NCI-H146 treated with DMSO at 0.1 percent for 48 hours (cell line): ENCODE measurements at regions not wholly inside any gene's neighbourhood (a gene's known extent, or its start where the extent isn't known, plus 50 kb on each side); places are given as distances from the start of the nearest gene placed in this dataset.

Experiments used
- DNase-seq: peaks from one replicate; lab custom pipeline; 2025; ENCODE audit not compliant: unreplicated experiment; lab: John Stamatoyannopoulos, UW

DNA sequence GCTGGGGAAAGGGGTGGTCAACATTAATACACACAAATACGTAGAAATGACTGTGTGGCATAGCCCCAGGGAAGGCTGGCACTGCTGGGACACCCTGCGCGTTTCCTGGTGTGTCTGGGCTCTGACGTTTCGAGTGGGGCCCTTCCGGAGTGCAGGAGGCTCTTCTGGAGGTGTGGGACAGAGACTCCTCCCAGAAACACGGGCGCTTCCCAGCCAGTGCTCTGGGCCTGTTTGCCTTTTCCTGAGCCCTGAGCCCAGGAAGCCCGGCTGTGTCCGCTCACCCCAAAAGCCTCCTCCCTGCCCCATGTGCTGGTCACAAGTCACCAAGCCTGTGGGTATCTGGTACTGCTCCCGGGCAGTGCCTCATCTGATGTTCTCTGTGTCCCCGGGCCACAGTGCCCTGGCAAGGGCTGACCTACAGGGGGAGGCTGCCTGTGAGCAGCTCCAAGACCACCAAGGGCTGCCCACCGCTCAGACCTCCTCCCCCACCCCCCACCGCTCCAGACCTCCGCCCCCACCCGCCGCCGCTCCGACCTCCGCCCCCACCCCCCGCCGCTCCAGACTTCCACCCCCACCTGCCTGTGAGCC lies 1133.3 kb downstream of the BRD1 start:
- no peak for DNase-seq

DNA sequence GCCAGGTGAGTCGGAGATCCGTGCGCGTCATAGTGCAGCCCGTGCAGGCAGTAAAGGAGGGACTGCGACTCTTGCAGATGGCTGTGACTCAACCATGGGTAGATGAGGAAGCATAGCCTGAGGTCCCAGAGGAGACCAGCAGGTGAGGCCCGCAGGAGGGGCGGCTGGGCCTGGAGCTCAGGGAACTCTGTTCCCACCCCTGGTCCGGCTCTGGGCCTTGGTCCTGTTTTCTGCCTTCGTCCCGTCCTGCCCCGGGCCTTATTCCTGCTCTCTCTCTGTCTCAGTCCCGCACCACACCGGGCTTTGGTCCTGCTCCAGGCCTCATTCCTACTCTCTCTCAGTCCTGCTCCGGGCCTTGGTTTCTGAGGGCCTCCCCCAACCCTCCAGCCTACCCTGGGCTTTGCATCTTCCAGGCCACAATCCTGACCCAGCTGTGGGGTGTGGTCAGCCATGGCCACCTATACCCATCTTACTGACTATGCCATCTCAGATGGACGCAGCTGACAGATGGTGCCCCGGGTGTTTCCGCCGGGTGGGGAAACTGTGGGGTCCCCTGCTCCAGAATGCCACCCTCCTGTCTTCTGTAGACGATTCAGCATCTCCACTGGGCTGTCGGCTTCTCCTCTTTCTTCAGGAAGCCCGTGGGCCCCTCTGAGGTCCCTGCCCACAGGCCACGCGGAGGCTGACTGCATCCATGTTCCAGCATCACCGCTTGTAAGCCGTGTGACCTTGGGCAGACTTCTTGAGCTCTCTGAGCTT lies 1134.1 kb downstream of the BRD1 start:
- no peak for DNase-seq

DNA sequence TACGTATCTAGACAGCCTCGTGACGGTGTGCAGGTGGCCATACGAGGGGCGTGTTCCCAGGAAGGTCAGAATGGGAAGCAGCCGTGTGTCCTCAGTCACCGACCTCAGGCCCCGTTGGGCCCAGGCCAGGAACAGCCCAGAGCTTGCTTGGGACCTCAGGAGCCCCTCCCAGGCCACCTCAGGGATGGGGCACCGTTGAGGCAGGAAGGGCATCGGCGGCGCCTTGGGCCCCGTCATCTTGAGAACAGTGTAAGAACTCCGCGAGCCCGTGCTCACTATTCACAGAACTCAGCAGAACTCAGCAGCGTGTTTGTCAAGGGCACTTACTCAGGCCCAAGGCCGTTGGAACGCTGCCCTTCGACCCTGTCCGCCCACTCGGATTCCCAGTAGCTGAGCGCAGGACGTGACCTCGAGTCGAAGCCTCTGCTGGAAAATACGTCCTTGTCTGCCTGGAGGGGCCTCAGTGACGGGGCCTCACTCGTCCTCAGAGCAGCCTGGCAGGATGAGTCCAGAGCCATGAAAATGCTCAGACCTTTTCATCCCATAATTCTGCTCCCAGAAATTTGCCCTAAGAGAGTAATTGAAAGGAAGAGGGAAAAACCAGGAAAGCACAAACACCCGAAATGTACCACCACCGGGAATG lies 1134.8 kb downstream of the BRD1 start:
- DNase-seq, result no peak

DNA sequence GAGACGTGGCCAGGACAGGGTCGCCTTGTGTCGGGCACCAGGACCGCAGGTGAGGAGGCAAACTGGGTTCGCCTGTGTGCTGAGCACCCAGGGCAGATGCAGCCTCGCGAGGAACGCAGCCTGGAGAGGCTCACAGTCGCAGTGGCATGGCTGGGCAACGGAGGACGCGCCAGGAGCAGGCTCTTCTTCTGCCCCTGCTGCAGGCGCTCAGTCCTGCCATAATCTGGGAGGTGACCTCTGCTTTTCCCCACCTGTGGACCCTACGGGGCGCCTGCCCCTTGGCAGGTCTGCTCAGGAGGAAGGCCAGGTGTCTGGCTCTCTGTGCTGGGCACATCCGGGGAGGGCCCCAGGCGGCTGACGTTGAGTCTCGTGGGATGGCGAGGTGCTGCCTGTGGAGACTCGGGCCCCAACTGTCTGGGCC lies 1136.2 kb downstream of the BRD1 start:
- DNase-seq, result no peak

DNA sequence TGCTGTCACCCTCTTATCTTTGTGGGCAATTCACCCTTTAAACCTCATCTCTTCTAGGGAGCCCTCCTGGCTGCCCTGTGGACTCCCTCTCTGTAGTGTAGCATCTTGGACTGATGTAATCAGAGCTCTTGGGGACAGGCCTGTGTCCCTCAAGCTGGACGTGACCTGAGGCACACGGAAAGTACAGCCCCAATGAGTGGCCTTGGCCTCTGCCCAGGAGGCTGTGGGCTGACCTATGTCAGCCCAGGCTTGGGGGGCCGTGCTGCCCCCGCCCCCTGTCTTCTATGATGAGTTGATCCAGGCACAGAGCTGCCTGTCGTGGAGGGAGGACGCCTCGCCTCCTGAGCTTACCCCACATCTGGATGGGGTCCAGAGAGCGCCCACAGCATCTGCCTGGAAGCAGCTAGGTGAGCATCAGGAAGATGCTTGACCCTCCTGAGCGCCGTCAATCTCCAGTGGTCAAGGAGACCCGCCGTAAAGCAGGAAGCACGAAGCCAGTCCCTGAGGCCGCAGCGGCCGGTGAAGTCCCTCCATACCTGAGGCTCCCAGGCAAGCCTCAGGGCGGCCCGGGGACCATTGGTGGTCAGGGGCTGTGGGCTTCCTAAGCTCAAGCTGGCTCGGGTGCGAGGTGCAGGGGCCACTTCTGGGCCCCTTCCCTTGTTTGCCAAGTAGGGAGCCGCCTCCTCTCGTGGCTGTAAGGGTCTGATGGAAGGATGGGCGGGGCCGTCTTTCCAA lies 1136.9 kb downstream of the BRD1 start:
- no peak for DNase-seq

DNA sequence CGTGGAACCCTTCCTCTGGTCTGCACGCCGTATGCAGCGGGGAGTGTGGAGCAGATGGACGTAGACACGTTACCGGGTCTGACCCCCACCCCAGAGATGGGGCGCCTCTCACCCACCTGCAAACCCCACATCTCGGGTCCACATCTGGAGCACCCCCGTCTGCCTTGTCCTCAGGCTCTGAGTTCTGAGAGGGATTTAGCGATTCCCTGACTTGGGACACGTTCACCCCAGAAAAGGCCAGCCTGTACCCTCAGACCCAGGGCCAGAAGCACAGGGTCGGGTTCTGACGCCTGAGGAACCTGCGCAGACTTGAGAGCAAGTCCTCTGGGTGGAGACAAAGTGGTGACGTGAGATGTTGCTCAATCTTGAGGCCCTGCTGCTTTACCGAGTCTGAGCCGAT lies 1138.5 kb downstream of the BRD1 start:
- DNase-seq, result no peak

DNA sequence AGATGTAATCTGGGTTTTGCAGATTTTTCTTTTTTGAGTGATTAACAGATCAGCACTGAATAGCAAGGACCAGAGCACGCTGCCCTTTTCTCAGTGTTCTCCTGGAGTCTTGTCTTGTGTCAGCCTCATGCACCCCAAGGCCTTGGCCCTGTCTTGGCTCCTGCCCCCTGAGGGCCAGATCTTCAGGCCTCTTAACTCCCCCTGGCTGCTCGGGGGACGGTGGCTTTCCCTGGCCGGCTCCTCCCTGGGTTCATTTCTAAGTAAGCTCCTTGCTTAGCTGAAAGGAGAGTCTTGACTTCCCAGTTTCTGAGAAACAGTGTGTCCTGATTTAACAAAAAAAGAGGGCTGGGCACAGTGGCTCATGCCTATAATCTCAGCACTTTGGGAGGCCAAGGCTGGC lies 1139.3 kb downstream of the BRD1 start:
- DNase-seq, result no peak

DNA sequence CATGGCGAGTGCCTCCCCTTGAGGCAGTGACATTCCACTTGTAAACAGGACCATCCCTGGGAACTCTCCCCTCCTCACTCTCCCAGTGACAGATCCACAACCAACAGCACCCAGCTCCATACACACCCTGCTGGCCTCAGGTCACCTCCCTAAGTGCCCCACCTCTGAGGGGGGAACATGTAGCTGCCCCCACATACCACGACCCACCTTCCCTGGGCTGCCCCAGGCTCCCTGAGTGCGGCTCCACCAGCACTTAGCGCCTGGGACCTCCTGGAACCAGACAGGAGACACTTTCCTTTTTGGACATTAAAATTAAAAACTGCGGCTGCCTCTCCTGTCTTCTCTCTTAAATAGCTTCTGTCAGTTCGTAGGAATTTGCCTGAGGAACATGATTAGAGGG lies 1140.1 kb downstream of the BRD1 start:
- no peak for DNase-seq

DNA sequence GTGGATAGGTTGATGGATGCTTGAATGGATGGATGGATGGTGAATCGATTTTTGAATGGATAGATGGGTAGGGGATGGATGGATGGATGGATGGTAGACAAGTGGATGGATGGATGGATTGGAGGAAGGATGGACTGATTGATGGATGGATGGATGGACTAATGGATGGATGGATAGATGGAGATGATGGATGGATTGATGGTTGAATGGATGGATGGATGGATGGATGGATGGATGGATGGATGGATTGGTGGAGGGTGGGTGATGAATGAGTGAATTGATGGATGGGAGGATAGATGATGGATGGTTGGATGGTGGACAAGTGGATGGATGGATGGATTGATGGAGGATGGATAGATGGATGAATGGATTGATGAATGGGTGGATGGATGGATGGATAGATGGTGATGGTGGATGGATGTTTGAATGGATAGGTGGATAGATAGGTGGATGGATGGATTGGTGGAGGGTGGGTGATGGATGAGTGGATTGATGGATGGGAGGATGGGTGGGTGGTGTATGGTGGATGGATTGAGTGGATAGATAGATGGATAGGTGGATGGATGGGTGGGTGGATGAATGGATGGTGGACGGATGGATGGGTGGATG lies 1140.9 kb downstream of the BRD1 start:
- no peak for DNase-seq

DNA sequence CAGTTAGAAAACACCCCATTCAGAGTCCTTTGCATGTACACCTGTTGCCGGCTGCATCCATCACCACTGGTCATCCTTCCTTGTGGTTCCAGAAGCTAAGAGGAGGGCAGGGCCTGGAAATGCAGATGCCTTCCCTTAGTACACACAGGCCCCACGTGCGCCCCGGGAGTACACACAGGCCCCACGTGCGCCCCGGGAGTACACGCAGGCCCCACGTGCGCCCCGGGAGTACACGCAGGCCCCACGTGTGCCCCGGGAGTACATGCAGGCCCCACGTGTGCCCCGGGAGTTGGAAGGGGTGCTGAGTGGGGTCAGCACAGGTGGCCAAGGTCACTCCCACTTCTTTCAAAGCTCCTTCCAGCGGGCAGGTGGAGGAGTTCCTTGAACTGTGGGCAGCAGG lies 1141.9 kb downstream of the BRD1 start:
- DNase-seq, result no peak

DNA sequence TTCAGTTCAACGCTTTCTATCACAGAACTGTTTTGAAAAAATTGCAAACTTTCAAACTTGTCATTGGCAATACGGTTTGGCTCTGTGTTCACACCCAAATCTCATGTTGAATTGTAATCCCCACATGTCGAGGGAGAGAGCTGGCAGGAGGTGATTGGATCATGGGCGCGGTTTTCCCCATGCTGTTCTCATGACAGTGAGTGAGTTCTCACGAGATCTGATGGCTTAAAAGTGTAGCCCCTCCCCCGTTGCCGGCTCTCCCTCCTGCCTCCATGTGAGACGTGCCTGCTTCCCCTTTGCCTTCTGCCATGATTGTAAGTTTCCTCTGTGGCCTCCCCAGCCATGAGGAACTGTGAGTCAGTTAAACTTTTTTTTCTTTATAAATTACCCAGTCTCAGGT lies 1144.0 kb downstream of the BRD1 start:
- DNase-seq, result no peak

DNA sequence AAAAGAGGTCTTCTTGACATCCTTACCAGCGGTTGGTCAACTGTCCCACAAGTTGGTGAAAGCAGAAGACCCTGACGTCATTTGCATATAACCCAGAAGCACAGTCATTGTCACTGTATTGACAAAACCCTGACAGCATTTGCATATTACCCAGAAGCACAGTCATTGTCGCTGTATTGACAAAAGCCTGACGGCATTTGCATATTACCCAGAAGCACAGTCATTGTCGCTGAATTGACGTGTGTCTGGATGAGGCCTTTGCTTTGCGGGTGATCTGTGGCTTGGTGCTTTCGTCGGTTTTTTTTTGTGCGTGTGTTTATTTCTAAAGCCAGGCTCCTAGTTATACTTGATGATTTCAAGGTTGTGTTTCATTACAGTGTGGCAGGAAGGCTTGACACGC lies 1145.2 kb downstream of the BRD1 start:
- DNase-seq, result no peak

DNA sequence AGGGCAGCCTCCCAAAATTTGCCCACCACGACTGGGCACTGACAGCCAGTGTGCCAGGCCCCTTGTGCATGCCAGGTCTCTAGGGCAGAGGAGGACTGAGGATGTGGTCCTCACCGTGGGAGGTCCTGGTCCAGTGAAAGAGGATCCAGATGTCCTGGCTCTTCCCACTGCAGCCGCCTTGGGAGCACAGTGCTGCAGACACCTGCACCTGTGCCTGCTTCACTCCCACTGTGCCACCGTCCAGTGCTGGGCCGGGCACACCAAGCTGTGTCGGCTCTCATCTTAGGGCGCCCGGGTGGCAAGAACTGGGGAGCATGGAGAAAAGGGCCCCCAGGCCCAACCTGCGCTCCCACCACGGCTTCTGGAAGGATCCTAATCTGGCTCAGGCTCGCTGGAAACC lies 1147.1 kb downstream of the BRD1 start:
- DNase-seq, result no peak

DNA sequence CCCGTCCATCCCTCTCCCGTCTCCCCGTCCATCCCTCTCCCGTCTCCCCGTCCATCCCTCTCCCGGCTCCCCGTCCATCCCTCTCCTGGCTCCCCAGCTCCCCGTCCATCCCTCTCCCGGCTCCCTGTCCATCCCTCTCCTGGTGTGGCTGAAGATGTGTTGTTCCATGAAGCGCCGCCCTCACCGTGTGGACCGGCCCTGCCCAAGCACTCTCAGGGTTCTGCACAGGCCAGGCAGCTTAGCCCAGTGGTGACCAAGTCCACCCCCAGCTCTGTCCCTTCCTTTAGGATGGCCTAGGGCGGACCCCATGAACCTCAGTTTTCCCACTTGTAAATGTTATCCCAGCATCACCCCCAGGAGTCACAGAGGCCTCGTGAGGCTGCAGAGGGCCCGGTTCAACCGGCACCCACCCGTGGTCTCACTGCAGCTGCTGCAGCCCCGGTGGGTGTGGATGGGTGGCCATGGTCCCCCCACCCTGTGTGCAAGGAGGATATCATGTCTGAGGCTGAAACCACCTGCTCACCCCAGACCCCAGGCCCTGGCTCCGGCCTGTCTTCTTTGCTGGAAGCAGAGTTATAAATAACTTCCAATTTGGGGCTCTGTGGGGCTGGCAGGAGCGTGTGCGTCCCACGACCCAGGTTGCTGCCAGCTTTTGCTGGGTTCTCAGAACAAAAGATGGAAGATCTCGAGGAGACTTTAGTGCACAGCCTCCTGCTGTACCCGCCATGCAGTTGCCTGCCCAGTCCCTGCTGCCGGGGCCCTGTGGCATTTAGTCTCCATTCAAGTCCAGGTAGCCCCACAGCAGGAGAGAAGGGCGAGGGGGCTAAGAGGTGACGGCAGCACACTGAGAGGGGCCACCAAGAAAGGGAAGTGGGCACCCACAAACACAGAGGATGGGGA lies 1147.8 kb downstream of the BRD1 start:
- DNase-seq, result no peak

DNA sequence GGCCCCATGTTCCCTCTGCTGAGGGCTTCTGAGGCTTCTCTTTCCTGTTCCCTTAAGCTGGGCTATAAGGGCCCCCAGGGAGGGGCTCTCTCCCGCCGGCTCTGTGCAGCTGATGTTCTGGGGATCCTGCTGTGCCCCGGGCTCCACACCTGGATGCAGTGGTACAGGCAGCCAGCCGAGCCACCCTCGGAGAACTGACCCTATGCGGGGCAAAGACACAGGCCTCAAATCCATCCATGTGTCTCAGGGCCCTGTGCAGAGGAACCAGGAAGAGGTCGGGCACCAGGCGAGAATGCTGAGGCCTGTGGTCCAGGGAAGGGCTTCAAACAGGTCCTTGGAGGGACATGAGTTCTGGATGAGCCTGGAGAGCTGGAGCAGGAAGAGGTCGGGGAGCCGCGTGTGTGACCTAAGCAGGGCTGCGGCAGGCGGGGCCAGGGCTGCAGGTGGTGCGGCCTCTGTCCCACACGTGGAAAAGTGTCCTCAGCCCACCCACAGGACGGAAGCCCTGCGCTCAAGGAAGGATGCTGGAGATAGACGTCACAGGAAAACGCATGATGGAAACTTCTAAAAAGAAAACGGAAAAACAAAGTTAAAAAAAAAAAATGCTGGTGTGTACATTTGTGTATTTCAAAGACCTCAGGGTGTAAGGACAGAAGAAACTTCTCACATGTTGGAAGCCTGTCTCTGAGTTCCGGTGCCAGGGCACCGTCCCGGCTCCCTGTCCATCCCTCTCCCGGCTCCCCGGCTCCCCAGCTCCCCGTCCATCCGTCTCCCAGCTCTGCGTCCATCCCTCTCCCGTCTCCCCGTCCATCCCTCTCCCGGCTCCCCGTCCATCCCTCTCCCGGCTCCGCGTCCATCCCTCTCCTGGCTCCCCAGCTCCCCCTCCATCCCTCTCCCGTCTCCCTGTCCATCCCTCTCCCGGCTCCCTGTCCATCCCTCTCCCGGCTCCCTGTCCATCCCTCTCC lies 1149.2 kb downstream of the BRD1 start:
- no peak for DNase-seq

DNA sequence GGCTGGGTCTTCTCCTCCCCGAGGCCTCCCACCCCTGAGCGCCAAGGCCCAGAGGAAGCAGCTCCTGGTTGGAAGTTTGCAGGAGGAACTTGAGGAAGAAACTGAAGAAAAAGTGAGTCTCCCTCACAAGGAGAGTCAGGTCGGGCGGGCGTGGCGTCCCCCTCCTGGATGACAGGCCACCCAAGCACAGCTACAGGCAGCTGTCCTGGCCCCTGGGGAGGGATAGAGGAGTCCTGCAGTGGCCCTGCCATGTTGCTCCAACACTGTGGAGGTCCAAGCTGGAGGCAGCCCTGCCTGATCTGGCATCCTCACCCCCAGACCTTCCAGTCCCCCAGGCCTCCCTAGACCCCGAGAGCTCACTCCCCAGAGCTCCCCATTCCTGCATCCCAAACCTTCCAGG lies 1150.1 kb downstream of the BRD1 start:
- no peak for DNase-seq

DNA sequence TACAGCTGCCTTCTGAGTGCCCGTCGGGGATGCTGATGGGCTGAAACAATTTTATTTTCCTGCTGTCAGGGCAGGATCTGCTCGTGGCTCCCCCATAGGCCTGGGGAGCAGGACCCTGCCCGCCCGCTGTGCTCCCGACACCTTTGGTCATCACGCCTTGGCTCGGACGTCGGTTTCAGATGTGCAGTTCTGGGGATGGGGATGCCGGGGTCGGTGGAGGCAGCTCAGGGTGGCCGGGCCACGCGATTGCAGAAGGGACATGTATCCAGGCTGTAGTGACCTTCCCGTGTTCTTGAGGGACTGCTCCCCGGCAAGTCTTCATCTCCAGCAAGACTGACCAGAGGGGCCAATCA lies 1150.5 kb downstream of the BRD1 start:
- DNase-seq, result no peak

DNA sequence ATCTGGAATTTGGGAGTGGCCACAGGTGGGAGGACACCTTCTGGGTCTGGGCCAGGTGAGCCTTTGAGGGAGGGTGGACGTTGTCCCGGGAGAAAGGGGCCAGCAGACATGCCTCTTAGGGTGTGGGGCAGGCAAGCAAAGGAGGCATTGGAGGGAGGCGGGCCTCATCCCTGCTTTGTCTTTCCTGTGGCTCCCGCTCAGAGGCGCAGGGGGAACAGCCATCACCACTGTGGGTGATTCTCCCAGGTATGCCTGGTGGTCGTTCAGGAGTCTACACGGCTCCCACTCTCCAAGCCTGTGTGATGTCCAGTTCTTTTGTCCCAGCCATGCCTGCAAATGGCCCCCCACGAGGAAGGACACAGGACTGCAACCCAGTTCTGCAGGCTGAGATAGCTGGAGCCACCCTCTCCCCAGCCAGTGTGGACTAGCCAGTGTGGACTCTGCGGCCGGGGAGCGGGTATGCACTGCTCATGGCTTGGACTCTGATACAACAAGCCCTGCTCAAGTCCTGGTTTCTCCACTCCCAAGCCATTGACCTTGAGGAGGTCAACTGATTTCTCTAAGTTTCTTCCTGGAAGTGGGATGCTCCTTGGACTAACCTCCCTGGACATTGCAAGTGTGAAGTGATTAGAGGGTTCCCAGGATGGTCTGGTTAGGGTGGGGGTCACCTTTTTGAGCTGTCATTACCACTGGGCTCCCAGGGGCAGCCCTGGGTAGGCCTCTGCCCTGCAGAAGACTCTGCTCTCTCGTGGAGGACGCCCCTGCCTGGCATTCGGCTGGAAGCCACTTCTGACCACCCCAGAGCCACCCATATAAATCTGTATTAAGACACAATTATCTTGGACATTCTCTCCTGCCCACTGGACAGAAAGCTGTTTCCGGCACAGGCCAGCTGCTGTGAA lies 1151.2 kb downstream of the BRD1 start:
- no peak for DNase-seq

DNA sequence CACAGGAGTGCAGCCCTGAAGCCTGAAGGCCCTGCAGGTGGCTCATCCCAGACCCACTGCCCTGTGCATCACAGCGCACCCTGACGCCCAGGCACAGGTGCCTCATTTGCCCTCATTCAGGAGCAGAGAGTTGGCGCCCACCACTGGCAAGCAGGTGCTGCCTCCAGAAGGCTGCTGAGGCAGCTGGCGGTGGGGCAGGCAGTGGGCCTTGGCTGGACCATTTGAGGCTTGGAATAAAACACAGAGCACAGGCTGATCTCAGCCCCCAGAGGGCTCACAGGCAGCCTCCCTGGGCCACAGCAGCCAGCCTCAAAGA lies 1151.9 kb downstream of the BRD1 start:
- no peak for DNase-seq
